GM23248 (cell line): ENCODE measurements at regions not wholly inside any gene's neighbourhood (a gene's known extent, or its start where the extent isn't known, plus 50 kb on each side); places are given as distances from the start of the nearest gene placed in this dataset.

Source experiments
- DNase-seq: peaks from one replicate; pipeline ENCODE4 v3.0.0-alpha.2; 2015
- H2AFZ ChIP-seq: fragments of 200-600 bp; sonication (generic); 2 replicates; pipeline ENCODE4 v1.6.1; 2016; ENCODE audit warnings: antibody characterized with exemption
- H3F3A ChIP-seq: fragments of 200-600 bp; sonication (generic); 2 replicates; pipeline ENCODE4 v1.6.1; 2016; ENCODE audit warnings: mild to moderate bottlenecking, antibody characterized with exemption, mixed run types; ENCODE audit not compliant: insufficient read depth
- H3K27ac ChIP-seq: fragments of 200-600 bp; sonication (generic); 2 replicates; pipeline ENCODE4 v1.5.1; 2016; ENCODE audit warnings: mild to moderate bottlenecking
- H3K27me3 ChIP-seq: fragments of 200-600 bp; sonication (generic); replicated peaks from 2 replicates; pipeline ENCODE4 v1.6.1; 2016; ENCODE audit warnings: mild to moderate bottlenecking; ENCODE audit not compliant: insufficient read depth
- H3K36me3 ChIP-seq: fragments of 200-600 bp; sonication (generic); 2 replicates; pipeline ENCODE4 v1.6.1; 2016; ENCODE audit warnings: low read depth, mild to moderate bottlenecking
- H3K4me1 ChIP-seq: fragments of 200-600 bp; sonication (generic); 2 replicates; pipeline ENCODE4 v1.6.1; 2016; ENCODE audit warnings: mild to moderate bottlenecking; ENCODE audit not compliant: insufficient read depth
- H3K4me2 ChIP-seq: fragments of 200-600 bp; sonication (generic); one replicate; pipeline ENCODE4 v1.6.1; 2016; ENCODE audit warnings: mild to moderate bottlenecking; ENCODE audit not compliant: unreplicated experiment
- H3K4me3 ChIP-seq: fragments of 200-600 bp; sonication (generic); 2 replicates; pipeline ENCODE4 v1.5.1; 2016; ENCODE audit warnings: mild to moderate bottlenecking
- H3K79me2 ChIP-seq: fragments of 200-600 bp; sonication (generic); 2 replicates; pipeline ENCODE4 v1.6.1; 2016; ENCODE audit warnings: mild to moderate bottlenecking; ENCODE audit not compliant: insufficient read depth
- H3K9ac ChIP-seq: fragments of 200-600 bp; sonication (generic); 2 replicates; pipeline ENCODE4 v1.6.1; 2016; ENCODE audit warnings: mild to moderate bottlenecking
- H3K9me2 ChIP-seq: fragments of 200-600 bp; sonication (generic); 2 replicates; pipeline ENCODE4 v1.6.1; 2016; ENCODE audit warnings: mixed run types, mild to moderate bottlenecking, moderate library complexity; ENCODE audit not compliant: insufficient read depth
- H3K9me3 ChIP-seq: fragments of 200-600 bp; sonication (generic); one replicate; pipeline ENCODE4 v1.6.1; 2017; ENCODE audit warnings: low read depth
- H4K20me1 ChIP-seq: fragments of 200-600 bp; sonication (generic); 2 replicates; pipeline ENCODE4 v1.6.0; 2016; ENCODE audit not compliant: insufficient read depth
- EZH2 ChIP-seq: fragments of 200-600 bp; sonication (generic); IDR thresholded peaks from 2 replicates; pipeline ENCODE4 v1.6.1; 2018; ENCODE audit warnings: antibody characterized with exemption, mild to moderate bottlenecking; ENCODE audit not compliant: insufficient read depth, poor library complexity, severe bottlenecking
- EZH2phosphoT487 ChIP-seq: fragments of 200-600 bp; sonication (generic); IDR thresholded peaks from 2 replicates; pipeline ENCODE4 v1.6.1; 2018; ENCODE audit warnings: antibody characterized with exemption, moderate library complexity, mild to moderate bottlenecking, low read depth; ENCODE audit not compliant: insufficient read depth
- whole genome bisulfite sequencing, 2 experiments: methylation state at CpG; one replicate each; pipeline ENCODE4 v1.1.6; 2015 to 2017; ENCODE audit warnings: low lambda C conversion rate in 2 of 2, low coverage in 1 of 2; ENCODE audit errors: missing lambda C conversion rate in 2 of 2; 5-methylcytosine and 5-hydroxymethylcytosine counted together
- in situ Hi-C: fragments of 300-500 bp; cut with MboI; formaldehyde crosslinking; loops from 2 replicates; pipeline ENCODE4 v1.15.0; 2020

- TF ChIP-seq EZH2 (no peak), EZH2phosphoT487 (no peak)
- Histone ChIP-seq H3K9me2 (no peaks in the 10 kb centered on the region), H3F3A (no peaks in the 10 kb centered on the region), H3K9me3 (no peaks in the 10 kb centered on the region), H3K36me3 (no peaks in the 10 kb centered on the region), H3K79me2 (no peaks in the 10 kb centered on the region), H2AFZ (no peak overlapping the region), H3K4me3 (no peak overlapping the region), H3K27me3 (no peaks in the 10 kb centered on the region), H3K27ac (no peak overlapping the region), H4K20me1 (no peaks in the 10 kb centered on the region), H3K4me1 (no peaks in the 10 kb centered on the region), H3K4me2 (no peak overlapping the region), H3K9ac (no peak overlapping the region)
- no peak for DNase-seq
- in situ Hi-C loops = no loop called here
- 10 to 15% methylated on average over 2 of the region's 2 CpGs for WGBS, 2 experiments
These were observed 351.8 kb downstream of the GRIA2 start for GRCh38 chr4:157572284-157572683.

- Histone ChIP-seq H3K9me3 (no peaks in the 10 kb centered on the region), H3K4me2 (no peak overlapping the region), H3K27ac (no peak overlapping the region), H3K9ac (no peak overlapping the region), H3K79me2 (no peaks in the 10 kb centered on the region), H3K27me3 (no peaks in the 10 kb centered on the region), H3F3A (no peaks in the 10 kb centered on the region), H3K4me1 (no peaks in the 10 kb centered on the region), H2AFZ (no peak overlapping the region), H3K9me2 (no peaks in the 10 kb centered on the region), H3K4me3 (no peak overlapping the region), H3K36me3 (no peaks in the 10 kb centered on the region), H4K20me1 (no peaks in the 10 kb centered on the region)
- 1 to 13% methylated on average over 2 of the region's 2 CpGs for WGBS, 2 experiments
- in situ Hi-C loops = no loop called here
- DNase-seq = no peak
- no peak for TF ChIP-seq EZH2phosphoT487
- TF ChIP-seq EZH2 = no peak
These were observed 344.2 kb downstream of the GRIA2 start for GRCh38 chr4:157564771-157565170.

- in situ Hi-C loops = no loop called here
- no peaks in the 10 kb centered on the region for H3K27me3 ChIP-seq
- no peaks in the 10 kb centered on the region for H3K36me3 ChIP-seq
- no peaks in the 10 kb centered on the region for H3K9me2 ChIP-seq
- H3K27ac ChIP-seq = no peak overlapping the region
- TF ChIP-seq EZH2 (no peak), EZH2phosphoT487 (no peak)
- no peak for DNase-seq
- H3K4me1 ChIP-seq = no peaks in the 10 kb centered on the region
- H3K9ac ChIP-seq = no peak overlapping the region
- H3F3A ChIP-seq = no peaks in the 10 kb centered on the region
- H2AFZ ChIP-seq = no peak overlapping the region
- no peak overlapping the region for H3K4me2 ChIP-seq
- H3K9me3 ChIP-seq = no peaks in the 10 kb centered on the region
- H3K4me3 ChIP-seq = no peak overlapping the region
- no peaks in the 10 kb centered on the region for H4K20me1 ChIP-seq
- WGBS, 2 experiments = 2 to 7% methylated on average over 2 of the region's 2 CpGs
- H3K79me2 ChIP-seq = no peaks in the 10 kb centered on the region
These were observed 343.7 kb downstream of the GRIA2 start for GRCh38 chr4:157564218-157564617.

- Histone ChIP-seq H3K36me3 (no peaks in the 10 kb centered on the region), H3F3A (no peaks in the 10 kb centered on the region), H3K9me3 (no peaks in the 10 kb centered on the region), H3K27ac (no peak overlapping the region), H3K27me3 (no peaks in the 10 kb centered on the region), H3K9ac (no peak overlapping the region), H3K4me3 (no peak overlapping the region), H4K20me1 (no peaks in the 10 kb centered on the region), H3K79me2 (no peaks in the 10 kb centered on the region), H3K4me2 (no peak overlapping the region), H3K4me1 (no peaks in the 10 kb centered on the region), H2AFZ (no peak overlapping the region), H3K9me2 (no peaks in the 10 kb centered on the region)
- in situ Hi-C loops = no loop called here
- no peak for DNase-seq
- no peak for TF ChIP-seq EZH2
- TF ChIP-seq EZH2phosphoT487 = no peak
- WGBS, 2 experiments = 11 to 25% methylated on average over 2 of the region's 2 CpGs
These were observed 337.5 kb downstream of the GRIA2 start for GRCh38 chr4:157558016-157558415.

- no peaks in the 10 kb centered on the region for H3K9me3 ChIP-seq
- no peaks in the 10 kb centered on the region for H3K9me2 ChIP-seq
- H3K9ac ChIP-seq = no peak overlapping the region
- in situ Hi-C loops = no loop called here
- no peak overlapping the region for H3K4me2 ChIP-seq
- TF ChIP-seq EZH2phosphoT487 (no peak), EZH2 (no peak)
- no peak for DNase-seq
- 8 to 13% methylated on average over 5 of the region's 5 CpGs for WGBS, 2 experiments
- H3K79me2 ChIP-seq = no peaks in the 10 kb centered on the region
- H4K20me1 ChIP-seq = no peaks in the 10 kb centered on the region
- no peaks in the 10 kb centered on the region for H3K27me3 ChIP-seq
- H3F3A ChIP-seq = no peaks in the 10 kb centered on the region
- no peaks in the 10 kb centered on the region for H3K36me3 ChIP-seq
- H3K27ac ChIP-seq = no peak overlapping the region
- H3K4me3 ChIP-seq = no peak overlapping the region
- H2AFZ ChIP-seq = no peak overlapping the region
- H3K4me1 ChIP-seq = no peaks in the 10 kb centered on the region
These were observed 329.5 kb downstream of the GRIA2 start for GRCh38 chr4:157550028-157550427.
